Type B pancreatic cell (in vitro differentiated cells): ENCODE measurements at regions not wholly inside any gene's neighbourhood (a gene's known extent, or its start where the extent isn't known, plus 50 kb on each side); places are given as distances from the start of the nearest gene placed in this dataset.

ENCODE experiments used
- DNase-seq: peaks from one replicate; pipeline ENCODE4 v3.0.0; 2021; ENCODE audit warnings: mixed read lengths; ENCODE audit not compliant: unreplicated experiment; ENCODE audit errors: extremely low spot score
- H3K27ac Mint-ChIP-seq: 2 replicates; pipeline ENCODE4 v1.8.0; 2021; ENCODE audit warnings: mild to moderate bottlenecking, mixed read lengths
- H3K27me3 Mint-ChIP-seq: 2 replicates; pipeline ENCODE4 v1.8.0; 2021; ENCODE audit warnings: mixed read lengths
- H3K36me3 Mint-ChIP-seq: 2 replicates; pipeline ENCODE4 v1.8.0; 2021; ENCODE audit warnings: mixed read lengths
- H3K4me1 Mint-ChIP-seq: one replicate; pipeline ENCODE4 v1.8.0; 2021; ENCODE audit warnings: mixed read lengths; ENCODE audit not compliant: unreplicated experiment
- H3K4me3 Mint-ChIP-seq: 2 replicates; pipeline ENCODE4 v1.8.0; 2021; ENCODE audit warnings: mild to moderate bottlenecking, mixed read lengths
- H3K9me3 Mint-ChIP-seq: 2 replicates; pipeline ENCODE4 v1.8.0; 2021; ENCODE audit warnings: mixed read lengths
- TF ChIP-seq, protein P1 (sequence below): fragments of 200-600 bp; sonication (generic); conservative IDR thresholded peaks from 2 replicates; pipeline ENCODE4 v1.5.0; 2021; ENCODE audit warnings: antibody characterized with exemption, mild to moderate bottlenecking

DNA sequence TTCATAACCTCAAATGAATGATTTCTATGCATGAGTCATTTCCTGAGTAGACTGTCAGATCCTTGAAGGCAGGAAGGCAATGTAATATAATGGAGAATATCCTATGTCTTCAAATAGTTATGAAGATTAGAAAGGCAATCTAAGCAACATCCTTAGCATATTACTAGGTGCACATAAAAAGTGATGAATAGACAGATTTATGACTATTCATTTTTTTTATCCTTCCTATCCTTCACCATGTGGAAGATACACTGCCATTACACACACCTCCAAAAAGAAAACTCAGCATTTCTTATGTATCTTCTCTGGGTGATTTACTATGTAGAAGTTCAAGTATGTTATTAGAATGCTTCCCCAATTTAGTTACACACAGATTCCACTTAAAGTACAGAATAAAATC is 126.4 kb upstream of the MAF start:
- TF ChIP-seq, protein P1, sequence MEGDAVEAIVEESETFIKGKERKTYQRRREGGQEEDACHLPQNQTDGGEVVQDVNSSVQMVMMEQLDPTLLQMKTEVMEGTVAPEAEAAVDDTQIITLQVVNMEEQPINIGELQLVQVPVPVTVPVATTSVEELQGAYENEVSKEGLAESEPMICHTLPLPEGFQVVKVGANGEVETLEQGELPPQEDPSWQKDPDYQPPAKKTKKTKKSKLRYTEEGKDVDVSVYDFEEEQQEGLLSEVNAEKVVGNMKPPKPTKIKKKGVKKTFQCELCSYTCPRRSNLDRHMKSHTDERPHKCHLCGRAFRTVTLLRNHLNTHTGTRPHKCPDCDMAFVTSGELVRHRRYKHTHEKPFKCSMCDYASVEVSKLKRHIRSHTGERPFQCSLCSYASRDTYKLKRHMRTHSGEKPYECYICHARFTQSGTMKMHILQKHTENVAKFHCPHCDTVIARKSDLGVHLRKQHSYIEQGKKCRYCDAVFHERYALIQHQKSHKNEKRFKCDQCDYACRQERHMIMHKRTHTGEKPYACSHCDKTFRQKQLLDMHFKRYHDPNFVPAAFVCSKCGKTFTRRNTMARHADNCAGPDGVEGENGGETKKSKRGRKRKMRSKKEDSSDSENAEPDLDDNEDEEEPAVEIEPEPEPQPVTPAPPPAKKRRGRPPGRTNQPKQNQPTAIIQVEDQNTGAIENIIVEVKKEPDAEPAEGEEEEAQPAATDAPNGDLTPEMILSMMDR = no peak
- H3K4me3 Mint-ChIP-seq = no peak overlapping the region
- peaks cover 3% of the 10 kb centered on the region for H3K4me1 Mint-ChIP-seq
- H3K27ac Mint-ChIP-seq = no peak overlapping the region
- DNase-seq = no peak
- peaks cover 6% of the 10 kb centered on the region for H3K9me3 Mint-ChIP-seq
- H3K27me3 Mint-ChIP-seq = peaks cover 9% of the 10 kb centered on the region
- H3K36me3 Mint-ChIP-seq = peaks cover 4% of the 10 kb centered on the region

DNA sequence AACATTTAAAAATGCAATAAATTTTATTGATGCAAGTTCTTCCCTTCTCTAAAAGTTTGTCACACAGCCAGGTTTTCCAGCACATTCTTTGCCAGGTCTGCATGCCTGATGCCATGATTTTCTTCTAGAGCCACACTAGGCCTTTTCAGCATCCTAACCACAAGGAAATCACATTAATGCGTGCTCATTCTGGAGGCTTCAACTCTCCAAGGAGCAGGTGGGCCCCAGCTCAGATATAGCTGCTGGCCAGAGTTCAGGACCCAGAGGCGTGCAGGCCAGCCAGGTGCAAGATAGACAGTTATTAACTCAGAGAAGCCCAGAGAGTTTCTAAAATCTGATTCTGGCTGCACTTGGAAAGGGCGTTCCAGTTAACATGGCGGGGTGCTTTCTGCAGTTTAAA is 124.5 kb upstream of the MAF start:
- Mint-ChIP-seq H3K4me1 (peaks cover 3% of the 10 kb centered on the region), H3K27ac (no peak overlapping the region), H3K4me3 (no peak overlapping the region), H3K9me3 (peaks cover 6% of the 10 kb centered on the region), H3K27me3 (peaks cover 6% of the 10 kb centered on the region), H3K36me3 (peaks cover 4% of the 10 kb centered on the region)
- no peak for DNase-seq
- TF ChIP-seq, protein P1 = no peak

DNA sequence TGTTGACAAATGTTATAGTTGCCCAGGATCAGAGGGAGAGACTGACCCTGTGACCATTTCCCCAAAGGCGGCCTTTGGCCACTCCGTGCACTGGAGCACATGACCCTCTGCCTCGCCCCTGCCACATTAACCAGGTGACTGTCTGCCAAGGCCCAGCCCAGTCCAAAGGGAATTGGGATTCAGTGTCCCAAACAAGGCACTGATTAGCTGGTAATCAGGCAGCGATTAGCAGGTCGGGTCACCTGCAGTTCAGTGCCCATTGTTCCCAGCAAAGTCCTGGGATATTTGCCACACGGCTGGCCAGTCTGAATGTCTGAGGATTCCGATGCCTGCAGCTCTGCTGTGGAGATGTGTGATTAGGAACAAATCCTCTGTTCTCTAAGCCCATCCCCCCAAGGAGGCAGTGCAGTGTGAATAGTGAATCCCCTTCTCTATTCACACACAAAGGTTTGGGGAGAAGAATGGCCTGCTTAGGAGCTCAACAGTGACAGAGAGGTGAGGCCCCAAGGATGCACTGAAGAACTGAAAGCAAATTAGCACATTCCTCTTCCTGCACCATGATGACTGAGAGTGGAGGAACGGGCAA is 123.1 kb upstream of the MAF start:
- DNase-seq = no peak
- TF ChIP-seq, protein P1 = no peak
- peaks cover 4% of the 10 kb centered on the region for H3K36me3 Mint-ChIP-seq
- H3K4me3 Mint-ChIP-seq = no peak overlapping the region
- H3K27ac Mint-ChIP-seq = no peak overlapping the region
- peaks cover 3% of the 10 kb centered on the region for H3K4me1 Mint-ChIP-seq
- peaks cover 6% of the 10 kb centered on the region for H3K27me3 Mint-ChIP-seq
- H3K9me3 Mint-ChIP-seq = peaks cover 6% of the 10 kb centered on the region

DNA sequence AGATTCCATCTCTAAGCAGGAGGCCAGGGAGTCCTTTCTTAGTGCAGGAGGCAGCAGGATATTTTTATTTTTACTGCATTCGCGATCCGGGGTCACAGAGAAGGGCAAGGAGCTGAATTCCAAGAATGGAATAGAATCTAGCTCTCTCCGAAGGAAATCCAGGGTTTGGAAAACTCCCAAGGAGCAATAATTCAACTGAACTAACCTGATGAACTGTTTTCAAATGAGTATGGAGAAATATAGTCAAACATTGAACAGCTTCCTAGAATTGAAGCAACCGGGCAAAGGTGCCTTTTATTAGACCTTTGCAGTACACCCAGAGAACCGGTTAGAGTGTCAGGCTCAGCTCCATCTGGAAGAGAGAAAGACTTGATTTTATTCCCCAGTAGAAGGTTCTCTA is 120.7 kb upstream of the MAF start:
- no peak overlapping the region for H3K27ac Mint-ChIP-seq
- H3K27me3 Mint-ChIP-seq = peaks cover 8% of the 10 kb centered on the region
- TF ChIP-seq, protein P1 = no peak
- DNase-seq = no peak
- H3K4me3 Mint-ChIP-seq = no peak overlapping the region
- peaks cover 4% of the 10 kb centered on the region for H3K36me3 Mint-ChIP-seq
- peaks cover 6% of the 10 kb centered on the region for H3K9me3 Mint-ChIP-seq
- H3K4me1 Mint-ChIP-seq = peaks cover 14% of the 10 kb centered on the region

DNA sequence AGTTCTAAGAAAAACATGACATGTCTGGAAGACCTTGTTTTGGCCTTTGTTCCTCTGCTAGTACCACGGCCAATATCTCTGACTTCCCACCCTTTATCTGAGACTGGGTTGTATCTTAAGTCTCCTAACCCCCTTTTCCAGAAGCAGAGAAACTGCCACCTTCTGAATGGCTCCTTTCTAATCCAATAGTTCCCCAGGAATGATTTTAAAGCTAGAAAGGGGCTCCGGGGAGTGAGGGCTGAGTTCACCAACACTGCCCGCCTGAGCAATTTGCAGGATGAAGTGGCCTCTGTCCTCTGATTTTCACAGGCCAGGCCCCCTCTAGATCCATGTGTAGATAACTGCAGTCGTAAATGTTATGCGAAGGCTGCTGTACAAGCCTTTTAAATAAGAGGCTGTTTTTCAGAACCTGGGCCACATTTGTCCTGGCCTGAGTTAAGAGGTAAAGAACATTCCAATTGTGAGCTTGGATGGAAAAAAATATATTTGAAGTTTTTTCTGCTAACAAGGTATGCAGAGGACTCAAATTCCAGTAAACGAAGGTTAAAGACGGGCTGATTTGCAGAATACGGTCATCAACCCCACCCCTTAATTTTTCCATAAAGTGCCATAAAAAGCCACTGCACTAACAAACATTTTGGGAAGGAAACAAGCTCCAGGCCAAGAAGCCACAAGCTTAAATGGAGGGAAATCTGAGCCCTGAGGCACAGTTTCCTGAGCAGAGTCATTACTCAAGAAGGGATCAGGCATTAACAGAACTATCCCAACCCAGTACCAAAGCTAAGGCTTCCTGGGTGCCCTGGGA is 117.0 kb upstream of the MAF start:
- Mint-ChIP-seq H3K36me3 (peaks cover 4% of the 10 kb centered on the region), H3K4me3 (no peak overlapping the region), H3K4me1 (peaks cover 15% of the 10 kb centered on the region), H3K27ac (no peak overlapping the region), H3K27me3 (peaks cover 8% of the 10 kb centered on the region), H3K9me3 (peaks cover 6% of the 10 kb centered on the region)
- TF ChIP-seq, protein P1 = no peak
- no peak for DNase-seq
